PC-3 (cell line): ENCODE measurements at regions not wholly inside any gene's neighbourhood (a gene's known extent, or its start where the extent isn't known, plus 50 kb on each side); places are given as distances from the start of the nearest gene placed in this dataset.

Experiments
- ATAC-seq: fragments of 200-7000 bp; cut with Tn5 transposase; 2 replicates; pipeline ENCODE4 v1.9.1; 2020; ENCODE audit warnings: mild to moderate bottlenecking, moderate library complexity
- BruUV-seq: library from RNA; stranded (reverse); fragments of 400-500 nt; replicated peaks from 2 replicates; lab custom pipeline; 2021; lab: Mats Ljungman, UMichigan
- CTCF ChIA-PET: fragments of 300-600 bp; sonication (Branson Sonifier 250); formaldehyde crosslinking; loops from one replicate; lab custom pipeline; 2022; ENCODE audit warnings: antibody characterized with exemption; lab: Charles Lee
- POLR2A ChIA-PET: fragments of 300-600 bp; sonication (Branson Sonifier 250); formaldehyde crosslinking; loops from one replicate; lab custom pipeline; 2022; ENCODE audit warnings: antibody characterized with exemption; ENCODE audit not compliant: unreplicated experiment; lab: Charles Lee
- DNase-seq: peaks from one replicate; pipeline ENCODE4 v3.0.0-alpha.2; 2015
- H2AFZ ChIP-seq: fragments of 300-600 bp; sonication (generic); 2 replicates; pipeline ENCODE4 v1.6.0; 2016; ENCODE audit warnings: antibody characterized with exemption, low read length
- H3F3A ChIP-seq: fragments of 300-600 bp; sonication (generic); one replicate; pipeline ENCODE4 v1.6.0; 2017; ENCODE audit warnings: antibody characterized with exemption, low read length, control low read depth, mild to moderate bottlenecking; ENCODE audit not compliant: unreplicated experiment
- H3K27ac ChIP-seq: fragments of 300-600 bp; sonication (generic); 2 replicates; pipeline ENCODE4 v1.5.1; 2016; ENCODE audit warnings: mild to moderate bottlenecking, low read length
- H3K27me3 ChIP-seq: fragments of 300-600 bp; sonication (generic); 2 replicates; pipeline ENCODE4 v1.6.1; 2016; ENCODE audit warnings: low read length, mixed read lengths
- H3K36me3 ChIP-seq: fragments of 300-600 bp; sonication (generic); 2 replicates; pipeline ENCODE4 v1.6.1; 2016; ENCODE audit warnings: low read depth, mixed run types, low read length, mixed read lengths
- H3K4me1 ChIP-seq: fragments of 300-600 bp; sonication (generic); 2 replicates; pipeline ENCODE4 v1.5.1; 2016; ENCODE audit warnings: low read length; ENCODE audit not compliant: insufficient read depth
- H3K4me2 ChIP-seq: fragments of 300-600 bp; sonication (generic); 2 replicates; pipeline ENCODE4 v1.6.0; 2016; ENCODE audit warnings: low read length
- H3K4me3 ChIP-seq: fragments of 300-600 bp; sonication (generic); 2 replicates; pipeline ENCODE4 v1.5.1; 2016; ENCODE audit warnings: mild to moderate bottlenecking, low read length, mixed read lengths
- H3K79me2 ChIP-seq: fragments of 300-600 bp; sonication (generic); 2 replicates; pipeline ENCODE4 v1.6.1; 2017; ENCODE audit warnings: low read length, mixed read lengths
- H3K9ac ChIP-seq: fragments of 300-600 bp; sonication (generic); 2 replicates; pipeline ENCODE4 v1.6.0; 2016; ENCODE audit warnings: mild to moderate bottlenecking, low read length
- H3K9me2 ChIP-seq: fragments of 300-600 bp; sonication (generic); replicated peaks from 2 replicates; pipeline ENCODE4 v1.6.1; 2016; ENCODE audit warnings: mixed run types, low read length, mixed read lengths
- H3K9me3 ChIP-seq: fragments of 300-600 bp; sonication (generic); 2 replicates; pipeline ENCODE4 v1.6.1; 2016; ENCODE audit warnings: low read length, mixed read lengths
- H4K20me1 ChIP-seq: fragments of 300-600 bp; sonication (generic); 2 replicates; pipeline ENCODE4 v1.6.1; 2016; ENCODE audit warnings: low read length, mixed read lengths
- EZH2 ChIP-seq: fragments of 300-600 bp; sonication (generic); IDR thresholded peaks from one replicate; pipeline ENCODE4 v1.6.1; 2017; ENCODE audit warnings: antibody characterized with exemption, mild to moderate bottlenecking, low read length; ENCODE audit not compliant: unreplicated experiment
- EZH2phosphoT487 ChIP-seq: fragments of 300-600 bp; sonication (generic); IDR thresholded peaks from 2 replicates; pipeline ENCODE4 v1.6.1; 2018; ENCODE audit warnings: mild to moderate bottlenecking, antibody characterized with exemption, low read length, borderline replicate concordance
- intact Hi-C: fragments of 100-400 bp; cut with micrococcal nuclease; formaldehyde crosslinking; loops from 2 replicates; pipeline ENCODE4 v1.9.0; 2023
- TF ChIP-seq, protein P1 (sequence below): fragments of 300-600 bp; sonication (generic); conservative IDR thresholded peaks from 2 replicates; pipeline ENCODE4 v1.5.1; 2017; ENCODE audit warnings: antibody characterized with exemption, low read depth, mild to moderate bottlenecking, low read length

DNA sequence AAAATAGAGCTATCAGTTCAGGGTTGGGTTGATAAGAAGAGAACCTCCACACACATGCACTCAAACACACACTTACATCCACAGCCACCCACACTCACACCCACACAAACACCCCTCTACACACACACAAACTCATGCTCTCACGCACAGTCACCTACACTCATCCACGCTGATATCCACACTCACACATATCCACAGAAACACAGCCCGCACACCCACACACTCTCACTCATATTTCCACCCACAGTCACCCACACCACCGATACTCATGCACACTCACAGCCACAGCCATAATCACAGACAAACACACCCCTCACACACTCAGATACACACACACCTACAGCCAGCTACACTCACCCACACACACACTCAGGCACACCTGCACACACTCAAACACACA is 333.0 kb upstream of the TPK1 start:
- TF ChIP-seq, protein P1, sequence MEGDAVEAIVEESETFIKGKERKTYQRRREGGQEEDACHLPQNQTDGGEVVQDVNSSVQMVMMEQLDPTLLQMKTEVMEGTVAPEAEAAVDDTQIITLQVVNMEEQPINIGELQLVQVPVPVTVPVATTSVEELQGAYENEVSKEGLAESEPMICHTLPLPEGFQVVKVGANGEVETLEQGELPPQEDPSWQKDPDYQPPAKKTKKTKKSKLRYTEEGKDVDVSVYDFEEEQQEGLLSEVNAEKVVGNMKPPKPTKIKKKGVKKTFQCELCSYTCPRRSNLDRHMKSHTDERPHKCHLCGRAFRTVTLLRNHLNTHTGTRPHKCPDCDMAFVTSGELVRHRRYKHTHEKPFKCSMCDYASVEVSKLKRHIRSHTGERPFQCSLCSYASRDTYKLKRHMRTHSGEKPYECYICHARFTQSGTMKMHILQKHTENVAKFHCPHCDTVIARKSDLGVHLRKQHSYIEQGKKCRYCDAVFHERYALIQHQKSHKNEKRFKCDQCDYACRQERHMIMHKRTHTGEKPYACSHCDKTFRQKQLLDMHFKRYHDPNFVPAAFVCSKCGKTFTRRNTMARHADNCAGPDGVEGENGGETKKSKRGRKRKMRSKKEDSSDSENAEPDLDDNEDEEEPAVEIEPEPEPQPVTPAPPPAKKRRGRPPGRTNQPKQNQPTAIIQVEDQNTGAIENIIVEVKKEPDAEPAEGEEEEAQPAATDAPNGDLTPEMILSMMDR, result no peak
- TF ChIP-seq EZH2 (no peak), EZH2phosphoT487 (no peak)
- ChIA-PET POLR2A (no interaction called here), CTCF (no interaction called here)
- H4K20me1 ChIP-seq, result no peaks in the 10 kb centered on the region
- DNase-seq (no peak), ATAC-seq (no peak)
- H3K27ac ChIP-seq, result no peak overlapping the region
- no TSS peak for BruUV-seq
- H2AFZ ChIP-seq, result no peak overlapping the region
- H3K4me1 ChIP-seq, result no peaks in the 10 kb centered on the region
- no peaks in the 10 kb centered on the region for H3K9me3 ChIP-seq
- H3K27me3 ChIP-seq, result peaks cover 10% of the 10 kb centered on the region
- H3K4me3 ChIP-seq, result no peak overlapping the region
- H3F3A ChIP-seq, result no peaks in the 10 kb centered on the region
- no peaks in the 10 kb centered on the region for H3K9me2 ChIP-seq
- no peaks in the 10 kb centered on the region for H3K79me2 ChIP-seq
- H3K9ac ChIP-seq, result no peak overlapping the region
- H3K4me2 ChIP-seq, result no peak overlapping the region
- no peaks in the 10 kb centered on the region for H3K36me3 ChIP-seq
- intact Hi-C loops, result no loop called here

DNA sequence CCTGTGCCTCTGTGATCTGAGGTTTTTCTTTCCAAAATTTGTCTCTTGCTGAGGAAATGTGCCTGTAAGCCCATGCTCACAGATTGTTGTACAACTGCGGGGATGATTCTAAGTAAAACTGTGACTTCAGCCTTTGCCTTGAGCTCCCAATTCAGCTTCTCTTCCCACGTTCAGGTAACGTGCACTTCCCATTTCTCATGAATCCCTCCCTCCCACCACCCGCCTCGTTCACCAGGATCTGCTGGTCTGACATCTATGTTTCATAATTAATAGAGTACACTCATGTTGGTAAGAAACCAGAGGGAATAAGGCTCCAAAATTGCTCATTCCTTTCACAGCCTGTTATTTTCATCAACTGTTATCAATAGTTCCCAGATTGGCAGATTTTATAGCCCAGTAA is 332.6 kb upstream of the TPK1 start:
- BruUV-seq, result no TSS peak
- Histone ChIP-seq H3K27me3 (peaks cover 10% of the 10 kb centered on the region), H4K20me1 (no peaks in the 10 kb centered on the region), H3K9ac (no peak overlapping the region), H3K36me3 (no peaks in the 10 kb centered on the region), H3K4me2 (no peak overlapping the region), H3K79me2 (no peaks in the 10 kb centered on the region), H3K4me3 (no peak overlapping the region), H3K27ac (no peak overlapping the region), H3K9me3 (no peaks in the 10 kb centered on the region), H3F3A (no peaks in the 10 kb centered on the region), H3K9me2 (no peaks in the 10 kb centered on the region), H3K4me1 (no peaks in the 10 kb centered on the region), H2AFZ (no peak overlapping the region)
- intact Hi-C loops, result no loop called here
- no peak for DNase-seq
- POLR2A ChIA-PET, result no interaction called here
- no peak for ATAC-seq
- CTCF ChIA-PET, result no interaction called here
- TF ChIP-seq EZH2, result no peak
- TF ChIP-seq, protein P1, result no peak

- no peak overlapping the region for H3K9ac ChIP-seq
- H3K4me2 ChIP-seq, result no peak overlapping the region
- H3K27ac ChIP-seq, result no peak overlapping the region
- DNase-seq (no peak), ATAC-seq (no peak)
- intact Hi-C loops, result no loop called here
- BruUV-seq, result no TSS peak
- H4K20me1 ChIP-seq, result no peaks in the 10 kb centered on the region
- peaks cover 48% of the 10 kb centered on the region for H3K27me3 ChIP-seq
- H2AFZ ChIP-seq, result no peak overlapping the region
- no peaks in the 10 kb centered on the region for H3K79me2 ChIP-seq
- H3F3A ChIP-seq, result no peaks in the 10 kb centered on the region
- ChIA-PET POLR2A (no interaction called here), CTCF (no interaction called here)
- no peaks in the 10 kb centered on the region for H3K9me2 ChIP-seq
- no peaks in the 10 kb centered on the region for H3K36me3 ChIP-seq
- no peak for TF ChIP-seq EZH2phosphoT487
- TF ChIP-seq EZH2, result no peak
- TF ChIP-seq, protein P1, result no peak
- no peaks in the 10 kb centered on the region for H3K9me3 ChIP-seq
- H3K4me1 ChIP-seq, result no peaks in the 10 kb centered on the region
- H3K4me3 ChIP-seq, result no peak overlapping the region
These were observed 321.0 kb upstream of the TPK1 start for GRCh38 chr7:145156834-145157233.
